ENCODE measurements at regions not wholly inside any gene's neighbourhood (a gene's known extent, or its start where the extent isn't known, plus 50 kb on each side); places are given as distances from the start of the nearest gene placed in this dataset.
"Not testable (repeated sequence)": the region's sequence is repeated elsewhere in the genome, so short reads cannot be mapped to it uniquely, and the experiment has no call there.

DNA sequence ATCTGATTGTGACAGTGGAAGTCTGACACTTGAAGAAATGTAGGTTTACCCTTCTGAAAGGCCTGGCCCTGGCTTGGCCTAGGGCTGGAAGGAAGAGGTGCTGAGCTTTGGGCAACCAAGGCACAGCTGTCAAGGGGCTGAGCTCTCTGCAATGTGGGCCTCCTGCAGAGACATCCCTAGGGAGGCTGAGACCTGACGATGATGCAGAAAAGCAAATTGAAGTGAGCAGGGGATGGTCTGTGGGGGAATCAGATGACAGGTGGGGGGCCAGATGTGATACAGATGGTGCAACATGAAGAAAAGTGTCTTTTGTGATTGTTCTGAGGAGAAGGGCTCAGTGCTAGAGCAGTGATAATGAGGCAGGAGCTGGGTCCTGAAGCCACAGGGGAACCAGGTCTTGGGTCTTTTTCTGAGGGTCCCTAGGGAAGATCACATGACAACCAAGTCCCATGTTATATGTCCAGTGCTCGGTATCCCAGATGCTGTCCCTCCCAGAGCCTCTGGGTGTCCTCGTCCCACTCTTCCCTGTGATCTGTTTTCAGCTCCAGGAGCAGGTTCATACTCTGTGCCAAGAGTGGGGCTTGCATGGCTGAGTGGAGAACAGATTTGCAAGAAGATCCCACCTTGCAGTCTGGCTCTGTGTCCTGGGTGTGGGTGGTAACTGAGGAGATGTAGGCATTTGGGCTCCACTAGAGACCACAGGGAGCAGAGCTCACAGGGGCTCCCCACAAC lies 79.9 kb upstream of the VPREB1 start:
- no peaks in the 10 kb centered on the region for H3K4me1 ChIP-seq
- H3K9me3 ChIP-seq = no peaks in the 10 kb centered on the region
- DNase-seq = no peak
- H3K4me3 ChIP-seq (ENCODE audit: low read depth, low read length) = no peak overlapping the region
- no peaks in the 10 kb centered on the region for H3K27me3 ChIP-seq
- TF ChIP-seq, protein P1, sequence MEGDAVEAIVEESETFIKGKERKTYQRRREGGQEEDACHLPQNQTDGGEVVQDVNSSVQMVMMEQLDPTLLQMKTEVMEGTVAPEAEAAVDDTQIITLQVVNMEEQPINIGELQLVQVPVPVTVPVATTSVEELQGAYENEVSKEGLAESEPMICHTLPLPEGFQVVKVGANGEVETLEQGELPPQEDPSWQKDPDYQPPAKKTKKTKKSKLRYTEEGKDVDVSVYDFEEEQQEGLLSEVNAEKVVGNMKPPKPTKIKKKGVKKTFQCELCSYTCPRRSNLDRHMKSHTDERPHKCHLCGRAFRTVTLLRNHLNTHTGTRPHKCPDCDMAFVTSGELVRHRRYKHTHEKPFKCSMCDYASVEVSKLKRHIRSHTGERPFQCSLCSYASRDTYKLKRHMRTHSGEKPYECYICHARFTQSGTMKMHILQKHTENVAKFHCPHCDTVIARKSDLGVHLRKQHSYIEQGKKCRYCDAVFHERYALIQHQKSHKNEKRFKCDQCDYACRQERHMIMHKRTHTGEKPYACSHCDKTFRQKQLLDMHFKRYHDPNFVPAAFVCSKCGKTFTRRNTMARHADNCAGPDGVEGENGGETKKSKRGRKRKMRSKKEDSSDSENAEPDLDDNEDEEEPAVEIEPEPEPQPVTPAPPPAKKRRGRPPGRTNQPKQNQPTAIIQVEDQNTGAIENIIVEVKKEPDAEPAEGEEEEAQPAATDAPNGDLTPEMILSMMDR (IDR thresholded peaks at IDR 0.05; ENCODE audit: low read depth, low read length) = no peak
- H3K36me3 ChIP-seq = no peaks in the 10 kb centered on the region

DNA sequence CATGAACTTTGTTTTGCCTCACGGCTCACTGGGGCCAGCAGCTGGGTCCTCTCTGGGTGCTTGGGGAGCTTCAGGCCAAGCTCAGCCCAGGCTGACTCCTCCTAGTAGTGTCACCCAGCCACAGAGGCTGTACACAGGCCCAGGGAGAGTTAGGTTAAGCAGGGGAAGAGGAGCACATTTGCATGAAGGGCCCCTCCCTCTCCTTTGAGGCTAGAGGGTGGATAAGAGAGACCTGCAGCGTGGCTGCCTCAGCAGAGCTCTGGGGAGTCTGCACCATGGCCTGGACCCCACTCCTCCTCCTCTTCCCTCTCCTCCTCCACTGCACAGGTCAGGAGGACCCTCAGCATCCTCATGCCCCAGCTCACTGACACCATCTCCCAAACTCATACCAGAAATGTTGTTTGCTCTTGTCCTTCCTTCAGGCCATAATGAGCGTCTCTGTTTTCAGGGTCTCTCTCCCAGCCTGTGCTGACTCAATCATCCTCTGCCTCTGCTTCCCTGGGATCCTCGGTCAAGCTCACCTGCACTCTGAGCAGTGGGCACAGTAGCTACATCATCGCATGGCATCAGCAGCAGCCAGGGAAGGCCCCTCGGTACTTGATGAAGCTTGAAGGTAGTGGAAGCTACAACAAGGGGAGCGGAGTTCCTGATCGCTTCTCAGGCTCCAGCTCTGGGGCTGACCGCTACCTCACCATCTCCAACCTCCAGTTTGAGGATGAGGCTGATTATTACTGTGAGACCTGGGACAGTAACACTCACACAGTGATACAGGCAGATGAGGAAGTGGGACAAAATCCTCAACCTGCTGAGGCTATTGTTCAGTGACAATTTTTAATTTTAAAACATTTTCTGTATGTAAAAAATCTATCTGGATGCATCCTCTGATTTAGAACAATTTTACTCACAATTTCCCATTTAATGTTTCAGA lies 82.4 kb upstream of the VPREB1 start:
- TF ChIP-seq, protein P1 (IDR thresholded peaks at IDR 0.05; ENCODE audit: low read depth, low read length) = no peak
- H3K27me3 ChIP-seq = no peaks in the 10 kb centered on the region

DNA sequence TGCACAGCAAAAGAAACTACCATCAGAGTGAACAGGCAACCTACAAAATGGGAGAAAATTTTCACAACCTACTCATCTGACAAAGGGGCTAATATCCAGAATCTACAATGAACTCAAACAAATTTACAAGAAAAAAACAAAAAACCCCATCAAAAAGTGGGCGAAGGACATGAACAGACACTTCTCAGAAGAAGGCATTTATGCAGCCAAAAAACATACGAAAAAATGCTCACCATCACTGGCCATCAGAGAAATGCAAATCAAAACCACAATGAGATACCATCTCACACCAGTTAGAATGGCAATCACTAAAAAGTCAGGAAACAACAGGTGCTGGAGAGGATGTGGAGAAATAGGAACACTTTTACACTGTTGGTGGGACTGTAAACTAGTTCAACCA lies 83.8 kb upstream of the VPREB1 start:
- H3K27me3 ChIP-seq, DNase-seq: not testable (repeated sequence)

More for the DNA sequence above, 82.4 kb upstream of the VPREB1 start:
- no peaks in the 10 kb centered on the region for H3K9me3 ChIP-seq
- H3K4me1 ChIP-seq = no peaks in the 10 kb centered on the region
- H3K4me3 ChIP-seq (ENCODE audit: low read depth, low read length) = no peak overlapping the region
- H3K36me3 ChIP-seq = no peaks in the 10 kb centered on the region
- DNase-seq = no peak

DNA sequence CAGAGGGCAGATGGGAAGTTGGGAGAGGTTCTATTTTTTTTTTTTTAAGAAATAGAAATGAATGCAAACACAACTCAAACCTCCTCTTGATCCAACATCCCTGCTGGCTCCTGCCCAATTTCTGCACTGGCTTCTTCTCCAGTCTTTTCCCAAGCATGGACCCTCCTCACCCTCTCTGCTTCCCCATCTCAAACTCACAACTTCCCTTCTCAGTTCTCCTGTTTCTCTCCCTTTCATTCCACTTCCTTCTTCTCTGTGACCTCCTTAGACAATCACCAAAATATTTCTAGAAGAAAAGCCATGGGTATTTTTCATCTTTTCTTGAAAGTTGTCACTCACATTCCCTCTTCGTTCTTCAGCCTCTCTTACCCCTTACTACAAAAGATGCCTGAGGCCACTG lies 85.2 kb upstream of the VPREB1 start:
- no peak overlapping the region for H3K4me3 ChIP-seq (ENCODE audit: low read depth, low read length)
- no peaks in the 10 kb centered on the region for H3K9me3 ChIP-seq
- TF ChIP-seq, protein P1 (IDR thresholded peaks at IDR 0.05; ENCODE audit: low read depth, low read length) = no peak
- no peaks in the 10 kb centered on the region for H3K36me3 ChIP-seq
- DNase-seq = no peak
- no peaks in the 10 kb centered on the region for H3K4me1 ChIP-seq
- no peaks in the 10 kb centered on the region for H3K27me3 ChIP-seq

More for the DNA sequence above, 83.8 kb upstream of the VPREB1 start:
- H3K9me3 ChIP-seq; H3K4me1 ChIP-seq; H3K4me3 ChIP-seq (ENCODE audit: low read depth, low read length); H3K36me3 ChIP-seq: not testable (repeated sequence)

DNA sequence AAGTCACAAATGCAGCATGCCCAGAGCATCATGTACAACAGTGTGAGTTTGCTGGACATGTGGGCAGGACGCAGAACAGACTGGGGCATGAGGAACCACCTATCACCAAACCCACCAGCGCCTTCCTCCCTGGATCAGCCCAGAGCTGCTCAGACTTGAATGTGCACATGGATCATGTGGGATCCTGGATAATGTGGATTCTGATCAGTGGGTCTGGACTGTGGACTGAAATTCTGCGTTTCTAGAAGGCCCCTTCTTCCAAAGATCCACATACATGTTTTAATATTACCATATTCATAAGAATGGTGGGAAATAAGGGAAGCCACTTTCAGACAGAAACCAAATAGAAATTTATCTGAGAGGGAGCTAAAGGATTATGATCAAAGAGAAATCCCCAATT lies 85.6 kb upstream of the VPREB1 start:
- no peak overlapping the region for H3K4me3 ChIP-seq (ENCODE audit: low read depth, low read length)
- no peaks in the 10 kb centered on the region for H3K27me3 ChIP-seq
- no peaks in the 10 kb centered on the region for H3K9me3 ChIP-seq
- TF ChIP-seq, protein P1 (IDR thresholded peaks at IDR 0.05; ENCODE audit: low read depth, low read length) = no peak
- no peak for DNase-seq
- H3K36me3 ChIP-seq = no peaks in the 10 kb centered on the region
- H3K4me1 ChIP-seq = no peaks in the 10 kb centered on the region

DNA sequence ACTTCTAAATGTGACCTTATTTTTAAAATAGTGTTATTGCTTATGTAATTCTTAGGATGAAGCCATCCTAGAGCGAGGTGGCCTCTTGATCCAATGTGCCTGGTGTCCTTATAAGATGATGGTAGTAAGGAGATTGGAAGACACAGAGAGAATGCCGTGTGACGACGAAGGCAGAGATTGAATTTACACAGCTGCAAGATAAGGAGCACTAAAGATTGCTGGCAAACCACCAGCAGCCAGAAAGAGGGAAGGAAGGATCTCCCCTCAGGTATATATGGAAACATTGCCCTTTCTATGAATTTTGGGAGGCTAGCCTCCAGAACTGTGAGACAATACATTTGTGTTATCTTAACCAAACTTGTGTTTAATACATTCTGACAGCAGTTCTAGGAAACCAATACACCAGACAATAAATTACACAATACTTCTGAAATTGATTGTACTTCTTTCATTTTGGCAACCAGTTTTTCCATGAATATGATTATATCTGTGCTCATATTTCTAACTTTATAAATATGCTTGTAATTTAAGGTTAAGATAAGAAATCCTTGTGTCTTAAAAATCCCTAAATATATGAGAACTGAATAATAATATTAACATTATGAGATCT lies 86.3 kb upstream of the VPREB1 start:
- H3K36me3 ChIP-seq = no peaks in the 10 kb centered on the region
- TF ChIP-seq, protein P1 (IDR thresholded peaks at IDR 0.05; ENCODE audit: low read depth, low read length) = no peak
- DNase-seq = no peak
- no peak overlapping the region for H3K4me3 ChIP-seq (ENCODE audit: low read depth, low read length)
- no peaks in the 10 kb centered on the region for H3K9me3 ChIP-seq
- no peaks in the 10 kb centered on the region for H3K4me1 ChIP-seq
- no peaks in the 10 kb centered on the region for H3K27me3 ChIP-seq

Data from BE2C (cell line).